Endothelial cell (in vitro differentiated cells): ENCODE measurements at regions not wholly inside any gene's neighbourhood (a gene's known extent, or its start where the extent isn't known, plus 50 kb on each side); places are given as distances from the start of the nearest gene placed in this dataset.

Experiments used
- DNase-seq: peaks from one replicate; pipeline ENCODE4 v3.0.0; 2021; ENCODE audit warnings: low spot score
- H3K27ac Mint-ChIP-seq: one replicate; pipeline ENCODE4 v1.8.0; 2021; ENCODE audit warnings: mixed read lengths, inconsistent platforms; ENCODE audit not compliant: unreplicated experiment
- H3K27me3 Mint-ChIP-seq: one replicate; pipeline ENCODE4 v1.8.0; 2021; ENCODE audit warnings: mild to moderate bottlenecking, moderate library complexity, mixed read lengths, inconsistent platforms; ENCODE audit not compliant: unreplicated experiment
- H3K36me3 Mint-ChIP-seq: one replicate; pipeline ENCODE4 v1.8.0; 2021; ENCODE audit warnings: mild to moderate bottlenecking, low read depth, mixed read lengths, inconsistent platforms; ENCODE audit not compliant: unreplicated experiment
- H3K4me1 Mint-ChIP-seq: one replicate; pipeline ENCODE4 v1.8.0; 2021; ENCODE audit warnings: mild to moderate bottlenecking, mixed read lengths, inconsistent platforms; ENCODE audit not compliant: unreplicated experiment
- H3K4me3 Mint-ChIP-seq: one replicate; pipeline ENCODE4 v1.8.0; 2021; ENCODE audit warnings: mild to moderate bottlenecking, mixed read lengths, inconsistent platforms; ENCODE audit not compliant: unreplicated experiment
- H3K9me3 Mint-ChIP-seq: one replicate; pipeline ENCODE4 v1.8.0; 2021; ENCODE audit warnings: mixed read lengths, inconsistent platforms; ENCODE audit not compliant: unreplicated experiment
- CTCF ChIP-seq: fragments of 200-600 bp; sonication (generic); IDR thresholded peaks from one replicate; pipeline ENCODE4 v1.5.0; 2021; ENCODE audit warnings: antibody characterized with exemption; ENCODE audit not compliant: unreplicated experiment

DNA sequence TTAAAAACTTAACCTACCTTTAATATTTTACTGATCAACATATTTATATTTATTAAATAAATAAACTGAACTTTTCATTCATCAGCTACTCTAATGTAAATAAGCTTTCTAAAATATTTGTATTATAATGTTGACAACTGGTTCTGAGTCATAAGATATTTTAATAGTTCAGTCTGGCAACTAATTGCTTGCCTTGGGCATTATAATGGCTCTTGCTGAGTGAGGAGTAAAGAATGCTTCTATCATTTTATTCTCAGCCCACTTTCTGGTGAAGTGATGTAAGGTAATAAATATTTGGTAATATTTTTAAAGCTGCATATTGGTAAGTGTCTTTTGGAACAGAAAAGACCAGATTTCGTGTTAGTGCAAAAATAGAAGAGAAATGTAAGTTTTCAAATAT is 81.5 kb downstream of the DIPK2A start:
- H3K4me3 Mint-ChIP-seq: no peak overlapping the region
- H3K36me3 Mint-ChIP-seq: no peaks in the 10 kb centered on the region
- no peaks in the 10 kb centered on the region for H3K4me1 Mint-ChIP-seq
- H3K27me3 Mint-ChIP-seq: no peaks in the 10 kb centered on the region
- no peaks in the 10 kb centered on the region for H3K9me3 Mint-ChIP-seq
- no peak for DNase-seq
- TF ChIP-seq CTCF: no peak
- H3K27ac Mint-ChIP-seq: no peak overlapping the region

DNA sequence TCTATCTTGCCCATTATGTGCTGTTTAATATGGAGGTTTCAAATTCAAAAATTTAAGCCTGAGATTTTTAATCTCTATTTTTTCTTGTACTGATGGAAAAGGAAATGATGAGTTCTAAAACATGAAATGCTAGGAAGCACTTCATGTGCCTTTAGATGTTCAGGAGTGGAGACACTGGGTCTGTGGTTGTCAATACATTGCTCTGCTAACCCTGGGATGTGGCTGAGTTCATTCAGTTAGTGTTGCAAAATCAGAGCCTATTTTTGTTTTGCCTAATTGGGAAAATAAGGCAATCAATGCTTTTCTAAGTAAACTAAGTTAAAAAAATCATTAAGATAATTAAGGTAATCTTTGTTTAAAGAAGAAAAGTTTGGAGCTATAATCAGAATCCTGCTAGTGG is 83.1 kb downstream of the DIPK2A start:
- DNase-seq: no peak
- no peak overlapping the region for H3K27ac Mint-ChIP-seq
- no peaks in the 10 kb centered on the region for H3K36me3 Mint-ChIP-seq
- H3K4me1 Mint-ChIP-seq: no peaks in the 10 kb centered on the region
- no peaks in the 10 kb centered on the region for H3K27me3 Mint-ChIP-seq
- no peak overlapping the region for H3K4me3 Mint-ChIP-seq
- H3K9me3 Mint-ChIP-seq: no peaks in the 10 kb centered on the region
- TF ChIP-seq CTCF: no peak

DNA sequence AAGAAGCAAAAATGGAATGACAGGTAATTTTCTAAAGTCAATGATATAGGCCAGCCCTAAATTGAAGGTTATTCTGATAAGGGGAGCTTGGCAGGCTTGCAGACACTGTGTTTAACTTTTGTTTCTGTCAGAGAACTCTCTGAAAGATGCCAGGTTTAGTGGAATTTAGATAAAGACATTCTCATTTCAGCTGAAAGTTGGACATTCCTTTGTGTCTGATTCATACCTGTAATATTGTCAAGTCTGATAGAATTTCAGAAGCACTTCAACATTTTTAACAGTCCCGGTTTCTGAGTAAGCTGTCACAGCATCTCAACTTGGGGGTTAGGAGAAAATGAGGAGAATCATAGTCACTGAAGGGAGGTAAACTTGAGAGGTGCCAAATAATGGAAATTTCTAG is 84.0 kb downstream of the DIPK2A start:
- Mint-ChIP-seq H3K4me1 (no peaks in the 10 kb centered on the region), H3K27me3 (no peaks in the 10 kb centered on the region), H3K4me3 (no peak overlapping the region), H3K36me3 (no peaks in the 10 kb centered on the region), H3K9me3 (no peaks in the 10 kb centered on the region), H3K27ac (no peak overlapping the region)
- no peak for DNase-seq
- no peak for TF ChIP-seq CTCF

GRCh38 chr3:144058713-144059112 is 87.1 kb downstream of the DIPK2A start:
- no peaks in the 10 kb centered on the region for H3K27me3 Mint-ChIP-seq
- no peak for TF ChIP-seq CTCF
- H3K4me1 Mint-ChIP-seq: no peaks in the 10 kb centered on the region
- no peaks in the 10 kb centered on the region for H3K36me3 Mint-ChIP-seq
- H3K9me3 Mint-ChIP-seq: no peaks in the 10 kb centered on the region
- no peak overlapping the region for H3K4me3 Mint-ChIP-seq
- no peak for DNase-seq
- no peak overlapping the region for H3K27ac Mint-ChIP-seq

DNA sequence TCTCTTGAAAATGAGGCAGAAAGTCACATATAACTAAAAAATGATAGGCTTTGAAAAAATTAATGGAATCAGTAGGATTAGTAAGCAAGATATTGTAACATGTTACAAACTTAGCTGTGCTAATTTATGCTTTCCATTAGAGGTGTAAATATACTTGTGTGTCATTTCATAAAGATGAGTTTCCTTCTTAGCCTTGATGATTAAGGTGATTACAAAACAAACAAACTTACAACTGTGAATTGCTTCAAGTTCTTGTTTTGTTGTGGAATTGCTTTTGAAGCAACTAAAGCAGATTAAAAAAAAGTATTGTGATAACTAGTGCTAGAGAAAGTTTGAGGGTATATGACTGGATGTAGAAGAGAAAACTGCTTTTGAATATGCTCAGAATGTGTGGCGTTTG is 87.9 kb downstream of the DIPK2A start:
- Mint-ChIP-seq H3K27ac (no peak overlapping the region), H3K9me3 (no peaks in the 10 kb centered on the region), H3K4me1 (no peaks in the 10 kb centered on the region), H3K27me3 (no peaks in the 10 kb centered on the region), H3K4me3 (no peak overlapping the region), H3K36me3 (no peaks in the 10 kb centered on the region)
- no peak for TF ChIP-seq CTCF
- DNase-seq: no peak
